ENCODE measurements at regions not wholly inside any gene's neighbourhood (a gene's known extent, or its start where the extent isn't known, plus 50 kb on each side); places are given as distances from the start of the nearest gene placed in this dataset.

DNA sequence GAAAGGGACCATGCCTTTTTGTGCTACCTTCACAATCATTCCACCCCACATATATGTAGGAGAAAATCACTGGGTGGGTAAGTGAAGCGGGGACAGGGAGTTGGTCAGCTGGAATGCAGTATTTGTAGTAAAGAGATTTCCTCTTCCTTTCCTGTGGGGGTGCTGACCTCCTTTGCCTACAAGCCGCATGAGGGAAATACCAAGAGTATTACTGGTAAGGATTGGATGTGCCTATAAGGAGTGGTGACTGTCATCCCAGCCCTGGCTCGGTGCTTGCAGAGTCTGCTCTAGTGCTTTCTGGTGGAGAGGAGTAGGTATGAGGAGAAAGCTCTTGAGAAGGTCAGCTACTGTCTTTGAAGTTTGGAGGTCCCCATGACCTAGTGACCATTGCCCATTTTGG is 324.6 kb downstream of the HRH4 start:
- BruUV-seq (replicated peaks), result no TSS peak
- ChIA-PET POLR2A (ENCODE audit: unreplicated experiment) (no interaction called here), CTCF (no interaction called here)
- no peak overlapping the region for H3K4me3 ChIP-seq (ENCODE audit: insufficient read depth, low read depth, low read length)
- H3K4ac ChIP-seq (ENCODE audit: low read depth, low read length), result peak overlapping the region; percentile 70
- H3K27me3 ChIP-seq (ENCODE audit: control insufficient read depth, insufficient read depth, low read length), result no peaks in the 10 kb centered on the region
- peak overlapping the region; percentile 71 for H2BK120ac ChIP-seq (ENCODE audit: low read depth, low read length)
- no peaks in the 10 kb centered on the region for H4K20me1 ChIP-seq (ENCODE audit: insufficient read depth, low read length)
- ATAC-seq (ENCODE audit: low read depth) (peak; percentile 66), DNase-seq (peak; percentile 43)
- no peak overlapping the region for H3K4me2 ChIP-seq (ENCODE audit: low read depth, low read length)
- H3K4me1 ChIP-seq (ENCODE audit: control insufficient read depth, insufficient read depth, low read length), result peaks cover 2% of the 10 kb centered on the region; the same call in 1 of the 2 replicates
- no peaks in the 10 kb centered on the region for H3K79me1 ChIP-seq (ENCODE audit: low read depth in 1 of 2, low read length in 2 of 2)
- H3K56ac ChIP-seq (ENCODE audit: extremely low read depth, insufficient read depth, low read length), result no peak overlapping the region
- H3K14ac ChIP-seq (replicated peaks; ENCODE audit: low read depth, low read length), result peak overlapping the region; percentile 83
- peak overlapping the region; percentile 2; the same call in 1 of the 2 replicates for H3K18ac ChIP-seq (ENCODE audit: low read depth, low read length)
- H2AFZ ChIP-seq (replicated peaks; ENCODE audit: low read length, poor library complexity), result peak overlapping the region; percentile 52
- no peak overlapping the region for H2AK5ac ChIP-seq (ENCODE audit: low read depth, low read length)
- no peak overlapping the region for H3K9ac ChIP-seq (ENCODE audit: low read depth, low read length)
- dilution Hi-C loops (cut with HindIII; ENCODE audit: low sequenced_read_pairs, unreplicated experiment), result no loop called here
- H4K8ac ChIP-seq (ENCODE audit: low read depth in 2 of 2, low read length in 2 of 2), result peak overlapping the region in 1 of 2 experiments; percentile 67; a peak in 1 of 4 replicates
- no CpG with 5 or more reads among the region's 3 CpGs for WGBS, 2 experiments (ENCODE audit: extremely low coverage in 2 of 2, insufficient read length in 1 of 2)
- intact Hi-C loops (cut with micrococcal nuclease), result no loop called here
- peak overlapping the region; percentile 3 for H2BK5ac ChIP-seq (ENCODE audit: low read depth, low read length, poor library complexity, severe bottlenecking)
- TF ChIP-seq RCOR1 (IDR thresholded peaks at IDR 0.05; ENCODE audit: insufficient replicate concordance, low read length) (no peak), SMC3 (IDR thresholded peaks at IDR 0.05; ENCODE audit: low read depth, low read length) (no peak)
- TF ChIP-seq, protein P1, sequence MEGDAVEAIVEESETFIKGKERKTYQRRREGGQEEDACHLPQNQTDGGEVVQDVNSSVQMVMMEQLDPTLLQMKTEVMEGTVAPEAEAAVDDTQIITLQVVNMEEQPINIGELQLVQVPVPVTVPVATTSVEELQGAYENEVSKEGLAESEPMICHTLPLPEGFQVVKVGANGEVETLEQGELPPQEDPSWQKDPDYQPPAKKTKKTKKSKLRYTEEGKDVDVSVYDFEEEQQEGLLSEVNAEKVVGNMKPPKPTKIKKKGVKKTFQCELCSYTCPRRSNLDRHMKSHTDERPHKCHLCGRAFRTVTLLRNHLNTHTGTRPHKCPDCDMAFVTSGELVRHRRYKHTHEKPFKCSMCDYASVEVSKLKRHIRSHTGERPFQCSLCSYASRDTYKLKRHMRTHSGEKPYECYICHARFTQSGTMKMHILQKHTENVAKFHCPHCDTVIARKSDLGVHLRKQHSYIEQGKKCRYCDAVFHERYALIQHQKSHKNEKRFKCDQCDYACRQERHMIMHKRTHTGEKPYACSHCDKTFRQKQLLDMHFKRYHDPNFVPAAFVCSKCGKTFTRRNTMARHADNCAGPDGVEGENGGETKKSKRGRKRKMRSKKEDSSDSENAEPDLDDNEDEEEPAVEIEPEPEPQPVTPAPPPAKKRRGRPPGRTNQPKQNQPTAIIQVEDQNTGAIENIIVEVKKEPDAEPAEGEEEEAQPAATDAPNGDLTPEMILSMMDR (conservative IDR thresholded peaks at IDR 0.05; ENCODE audit: low read depth, low read length), result no peak
- peak overlapping the region; percentile 12; the same call in 1 of the 2 replicates for H3K23ac ChIP-seq (ENCODE audit: low read depth, low read length)
- no peak overlapping the region for H4K5ac ChIP-seq (ENCODE audit: low read depth, low read length)
- no peaks in the 10 kb centered on the region for H3K36me3 ChIP-seq (ENCODE audit: control insufficient read depth, insufficient read depth, low read length)
- peak overlapping the region; percentile 70; the same call in 1 of the 2 replicates for H4K91ac ChIP-seq (ENCODE audit: insufficient read depth, low read depth, low read length)
- peak overlapping the region; percentile 74; the same call in 2 of the 3 replicates for H2BK15ac ChIP-seq (ENCODE audit: low read depth, low read length)
- H3K9me3 ChIP-seq (ENCODE audit: control insufficient read depth, insufficient read depth, low read length), result no peaks in the 10 kb centered on the region
- in situ Hi-C loops (cut with MboI; ENCODE audit: low sequenced_read_pairs), result no loop called here
- H3K27ac ChIP-seq (ENCODE audit: insufficient read depth, low read length), result no peak overlapping the region
- H2AK9ac ChIP-seq (replicated peaks; ENCODE audit: low read depth, low read length, poor library complexity), result peak overlapping the region; percentile 17
- H3K9me1 ChIP-seq (ENCODE audit: insufficient read depth, low read length), result no peaks in the 10 kb centered on the region
- H2BK20ac ChIP-seq (ENCODE audit: low read depth, low read length), result peak overlapping the region; percentile 88; the same call in 1 of the 2 replicates
